Osteoblast (primary cell): ENCODE measurements at regions not wholly inside any gene's neighbourhood (a gene's known extent, or its start where the extent isn't known, plus 50 kb on each side); places are given as distances from the start of the nearest gene placed in this dataset.
A peak's percentile ranks its signal among the peaks of the same experiment; 100 is the strongest.

Source experiments
- DNase-seq: peaks from one replicate; pipeline ENCODE4 v3.0.0; 2011; ENCODE audit warnings: low spot score, mixed read lengths; ENCODE audit not compliant: insufficient read length; ENCODE audit errors: missing footprints
- H2AFZ ChIP-seq: 2 replicates; pipeline ENCODE4 v1.6.0; 2011; ENCODE audit warnings: mild to moderate bottlenecking, low read length
- H3K27ac ChIP-seq: 2 replicates; pipeline ENCODE4 v1.5.1; 2011; ENCODE audit warnings: mild to moderate bottlenecking, low read depth, low read length, moderate library complexity
- H3K27me3 ChIP-seq: 2 replicates; pipeline ENCODE4 v1.6.0; 2012; ENCODE audit warnings: mild to moderate bottlenecking, control low read depth, inconsistent platforms, low read length, moderate library complexity; ENCODE audit not compliant: insufficient read depth
- H3K36me3 ChIP-seq: 2 replicates; pipeline ENCODE4 v1.5.1; 2011; ENCODE audit warnings: mild to moderate bottlenecking, low read length, control low read depth, moderate library complexity; ENCODE audit not compliant: insufficient read depth
- H3K4me1 ChIP-seq: 2 replicates; pipeline ENCODE4 v1.5.1; 2011; ENCODE audit warnings: mild to moderate bottlenecking, low read length, control low read depth, moderate library complexity; ENCODE audit not compliant: insufficient read depth
- H3K4me2 ChIP-seq: 2 replicates; pipeline ENCODE4 v1.6.0; 2011; ENCODE audit warnings: mild to moderate bottlenecking, low read length; ENCODE audit not compliant: insufficient read depth
- H3K4me3 ChIP-seq: fragments of 200-600 bp; sonication (generic); 3 replicates; pipeline ENCODE4 v1.5.1; 2012; ENCODE audit warnings: mild to moderate bottlenecking, low read length, inconsistent platforms; ENCODE audit not compliant: insufficient read depth
- H3K79me2 ChIP-seq: 2 replicates; pipeline ENCODE4 v1.6.0; 2012; ENCODE audit warnings: mild to moderate bottlenecking, low read length, control low read depth, inconsistent platforms; ENCODE audit not compliant: insufficient read depth
- H3K9me3 ChIP-seq: 2 replicates; pipeline ENCODE4 v1.5.1; 2011; ENCODE audit warnings: low read depth, low read length, control low read depth
- H4K20me1 ChIP-seq: 2 replicates; pipeline ENCODE4 v1.6.0; 2012; ENCODE audit warnings: mild to moderate bottlenecking, low read length, control low read depth; ENCODE audit not compliant: insufficient read depth
- TF ChIP-seq, protein P1 (sequence below): IDR thresholded peaks from 2 replicates; pipeline ENCODE4 v1.5.1; 2011; ENCODE audit warnings: mild to moderate bottlenecking, low read depth, low read length, moderate library complexity; ENCODE audit errors: extremely low read depth

DNA sequence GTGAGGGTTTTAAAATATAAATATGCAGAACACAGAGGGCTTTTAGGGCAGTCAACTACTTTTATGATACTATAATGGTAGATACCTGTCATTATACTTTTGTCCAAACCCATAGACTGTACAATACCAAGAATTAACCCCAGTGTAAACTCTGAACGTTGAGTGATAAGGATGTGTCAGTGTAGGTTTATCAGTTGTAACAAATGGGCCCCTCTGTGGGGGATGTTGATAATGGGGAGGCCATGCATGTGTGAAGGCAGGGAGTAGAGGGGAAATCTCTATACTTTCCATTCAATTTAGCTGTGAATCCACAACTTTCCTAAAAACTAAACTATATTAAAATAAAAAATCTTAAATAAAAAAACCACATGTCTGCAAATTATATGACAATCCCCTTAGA lies 193.5 kb upstream of the CAMK1G start:
- Histone ChIP-seq H3K79me2 (no peaks in the 10 kb centered on the region), H3K36me3 (no peaks in the 10 kb centered on the region), H3K4me2 (no peak overlapping the region), H4K20me1 (no peaks in the 10 kb centered on the region), H3K4me1 (peaks cover 28% of the 10 kb centered on the region), H3K4me3 (no peak overlapping the region), H3K9me3 (no peaks in the 10 kb centered on the region), H3K27me3 (no peaks in the 10 kb centered on the region), H2AFZ (no peak overlapping the region), H3K27ac (no peak overlapping the region)
- TF ChIP-seq, protein P1, sequence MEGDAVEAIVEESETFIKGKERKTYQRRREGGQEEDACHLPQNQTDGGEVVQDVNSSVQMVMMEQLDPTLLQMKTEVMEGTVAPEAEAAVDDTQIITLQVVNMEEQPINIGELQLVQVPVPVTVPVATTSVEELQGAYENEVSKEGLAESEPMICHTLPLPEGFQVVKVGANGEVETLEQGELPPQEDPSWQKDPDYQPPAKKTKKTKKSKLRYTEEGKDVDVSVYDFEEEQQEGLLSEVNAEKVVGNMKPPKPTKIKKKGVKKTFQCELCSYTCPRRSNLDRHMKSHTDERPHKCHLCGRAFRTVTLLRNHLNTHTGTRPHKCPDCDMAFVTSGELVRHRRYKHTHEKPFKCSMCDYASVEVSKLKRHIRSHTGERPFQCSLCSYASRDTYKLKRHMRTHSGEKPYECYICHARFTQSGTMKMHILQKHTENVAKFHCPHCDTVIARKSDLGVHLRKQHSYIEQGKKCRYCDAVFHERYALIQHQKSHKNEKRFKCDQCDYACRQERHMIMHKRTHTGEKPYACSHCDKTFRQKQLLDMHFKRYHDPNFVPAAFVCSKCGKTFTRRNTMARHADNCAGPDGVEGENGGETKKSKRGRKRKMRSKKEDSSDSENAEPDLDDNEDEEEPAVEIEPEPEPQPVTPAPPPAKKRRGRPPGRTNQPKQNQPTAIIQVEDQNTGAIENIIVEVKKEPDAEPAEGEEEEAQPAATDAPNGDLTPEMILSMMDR = no peak
- DNase-seq = no peak

DNA sequence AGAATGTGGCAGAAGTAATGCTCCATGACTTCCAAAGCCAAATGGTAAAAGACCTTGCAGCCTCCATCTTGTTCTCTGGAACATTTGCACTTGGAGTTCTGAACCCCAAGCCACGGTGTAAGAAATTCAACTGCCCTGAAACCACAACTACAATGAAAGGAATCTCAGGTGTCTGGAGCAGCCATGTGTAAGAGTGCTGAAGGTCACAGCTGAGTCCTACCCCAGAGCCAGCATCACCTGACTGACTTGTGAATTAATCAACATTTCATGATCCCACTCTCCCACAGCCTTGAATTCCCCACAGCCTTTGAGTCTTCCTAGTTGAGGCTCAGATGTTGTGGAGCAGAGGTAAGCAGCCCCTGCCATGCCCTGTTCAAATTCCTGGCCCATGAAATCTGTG lies 192.8 kb upstream of the CAMK1G start:
- Histone ChIP-seq H3K4me3 (no peak overlapping the region), H3K27ac (no peak overlapping the region), H4K20me1 (no peaks in the 10 kb centered on the region), H3K27me3 (no peaks in the 10 kb centered on the region), H3K79me2 (no peaks in the 10 kb centered on the region), H2AFZ (no peak overlapping the region), H3K4me1 (peaks cover 32% of the 10 kb centered on the region), H3K9me3 (no peaks in the 10 kb centered on the region), H3K36me3 (no peaks in the 10 kb centered on the region), H3K4me2 (no peak overlapping the region)
- no peak for DNase-seq
- TF ChIP-seq, protein P1 = no peak

DNA sequence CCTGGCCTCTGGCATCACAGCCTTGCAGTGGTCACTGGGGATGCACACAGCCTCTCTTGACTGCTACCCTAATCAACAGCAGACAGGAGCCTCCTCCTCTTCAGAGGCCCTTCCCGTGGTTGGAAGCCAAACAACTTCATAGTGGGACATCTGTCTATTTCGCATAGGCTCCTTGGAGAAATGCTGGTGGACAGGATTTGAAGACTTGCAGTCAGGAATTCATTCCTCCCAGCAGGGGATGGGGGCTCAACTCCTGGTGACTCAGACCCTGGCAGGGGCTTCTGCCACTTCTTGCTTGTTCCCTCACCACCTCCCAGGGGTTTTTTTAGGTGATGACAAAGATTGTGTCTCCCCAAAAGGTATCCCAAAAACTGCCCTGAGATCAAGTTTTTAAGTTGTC lies 191.7 kb upstream of the CAMK1G start:
- Histone ChIP-seq H2AFZ (no peak overlapping the region), H3K4me3 (no peak overlapping the region), H4K20me1 (no peaks in the 10 kb centered on the region), H3K79me2 (no peaks in the 10 kb centered on the region), H3K4me1 (peaks cover 32% of the 10 kb centered on the region), H3K27ac (no peak overlapping the region), H3K4me2 (no peak overlapping the region), H3K36me3 (no peaks in the 10 kb centered on the region), H3K27me3 (no peaks in the 10 kb centered on the region), H3K9me3 (no peaks in the 10 kb centered on the region)
- TF ChIP-seq, protein P1 = no peak
- DNase-seq = no peak

DNA sequence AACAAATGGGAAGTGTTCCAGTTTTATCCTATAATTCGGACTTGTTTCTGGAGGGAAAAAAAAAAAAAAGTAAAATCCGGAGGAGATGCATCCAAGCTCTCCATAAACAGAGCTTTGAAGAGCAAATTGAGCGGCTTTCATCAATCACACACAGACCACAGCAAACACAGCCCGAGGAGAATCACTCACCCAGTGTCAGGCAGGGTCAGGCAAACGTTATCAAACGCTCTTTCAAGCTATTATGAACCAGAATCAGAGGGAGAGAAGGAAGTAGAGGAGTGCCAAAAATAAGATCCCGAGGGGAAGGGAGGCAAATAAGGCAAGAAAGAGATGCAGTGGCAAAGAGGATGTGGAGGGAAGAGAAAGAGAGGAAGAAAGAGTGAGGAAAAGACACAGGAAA lies 188.3 kb upstream of the CAMK1G start:
- peak overlapping the region; percentile 76 for H2AFZ ChIP-seq
- no peaks in the 10 kb centered on the region for H3K36me3 ChIP-seq
- DNase-seq = no peak
- no peaks in the 10 kb centered on the region for H3K79me2 ChIP-seq
- no peak overlapping the region for H3K4me2 ChIP-seq
- peaks cover 29% of the 10 kb centered on the region for H3K4me1 ChIP-seq
- H3K27ac ChIP-seq = no peak overlapping the region
- H3K27me3 ChIP-seq = no peaks in the 10 kb centered on the region
- TF ChIP-seq, protein P1 = no peak
- no peaks in the 10 kb centered on the region for H4K20me1 ChIP-seq
- no peaks in the 10 kb centered on the region for H3K9me3 ChIP-seq
- no peak overlapping the region for H3K4me3 ChIP-seq
